Erythroblast (primary cell): ENCODE measurements at regions not wholly inside any gene's neighbourhood (a gene's known extent, or its start where the extent isn't known, plus 50 kb on each side); places are given as distances from the start of the nearest gene placed in this dataset.

Experiments
- GATA1 ChIP-seq: IDR thresholded peaks from 2 replicates; pipeline ENCODE4 v1.6.1; 2011; ENCODE audit warnings: low read depth, mild to moderate bottlenecking, control low read depth, low read length, moderate library complexity
- POLR2A ChIP-seq: IDR thresholded peaks from 2 replicates; pipeline ENCODE4 v1.6.1; 2011; ENCODE audit warnings: mild to moderate bottlenecking, low read length

GRCh38 chr5:162785673-162786072 is 651.7 kb upstream of the CCNG1 start:
- TF ChIP-seq POLR2A, result no peak
- no peak for TF ChIP-seq GATA1
